HG02759 (cell line): ENCODE measurements at regions not wholly inside any gene's neighbourhood (a gene's known extent, or its start where the extent isn't known, plus 50 kb on each side); places are given as distances from the start of the nearest gene placed in this dataset.
"Not testable (repeated sequence)": the region's sequence is repeated elsewhere in the genome, so short reads cannot be mapped to it uniquely, and the experiment has no call there.

Experiments used
- ATAC-seq: cut with Tn5 transposase; IDR thresholded peaks from one replicate; pipeline ENCODE4 v1.9.1; 2021; ENCODE audit warnings: mild to moderate bottlenecking, moderate library complexity; ENCODE audit not compliant: unreplicated experiment

DNA sequence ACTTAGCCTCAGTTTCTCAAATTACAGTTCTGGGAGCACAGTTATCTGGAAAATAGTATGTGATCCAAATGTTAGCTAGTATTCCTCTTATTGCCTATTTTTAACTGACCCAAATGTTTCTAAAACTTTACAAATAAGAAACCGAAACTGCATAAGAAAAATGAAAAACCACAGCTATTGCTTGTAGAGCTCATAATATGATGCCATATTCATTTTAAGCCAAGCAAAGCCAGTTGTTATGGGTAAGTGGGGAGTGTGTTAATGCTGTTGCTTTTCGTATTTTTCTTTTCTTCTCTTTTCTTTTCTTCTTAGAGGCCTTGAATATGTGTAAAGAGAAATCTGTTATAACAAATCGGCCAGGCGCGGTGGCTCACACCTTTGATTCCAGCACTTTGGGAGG, 447.4 kb upstream of the TUSC1 start:
- no peak for ATAC-seq

DNA sequence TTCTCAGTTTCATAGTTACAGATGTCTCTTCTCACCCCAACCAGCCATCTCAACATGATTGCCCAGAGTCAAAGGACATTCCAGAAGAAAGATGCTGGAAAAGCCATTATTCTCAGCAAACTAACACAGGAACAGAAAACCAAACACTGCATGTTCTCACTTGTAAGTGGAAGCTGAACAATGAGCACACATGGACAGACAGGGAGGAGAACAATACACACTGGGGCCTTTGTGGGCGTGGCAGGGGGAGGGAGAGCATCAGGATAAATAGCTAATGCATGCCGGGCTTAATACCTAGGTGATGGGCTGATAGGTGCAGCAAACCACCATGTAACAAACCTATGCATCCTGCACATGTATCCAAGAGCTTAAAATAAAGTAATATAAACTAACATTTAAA, 437.8 kb upstream of the TUSC1 start:
- ATAC-seq = not testable (repeated sequence)

DNA sequence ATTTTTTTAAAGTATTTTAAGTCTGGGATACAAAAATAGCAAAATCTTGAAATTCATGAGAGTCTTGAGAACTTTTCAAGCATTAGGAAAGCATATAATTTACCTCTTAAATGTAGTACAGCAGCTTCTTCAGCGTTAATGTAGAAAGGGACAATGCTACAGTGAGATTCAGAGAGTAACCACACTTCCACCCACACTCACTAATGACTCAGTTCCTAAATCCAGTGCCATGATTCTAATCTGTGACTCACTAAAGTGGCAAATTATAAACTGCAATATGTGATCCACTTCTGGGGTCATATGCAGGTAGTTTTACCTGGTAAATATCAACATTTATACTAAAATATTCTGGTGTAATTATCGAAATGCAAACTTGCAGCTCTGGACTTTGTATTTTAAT, 434.5 kb upstream of the TUSC1 start:
- no peak for ATAC-seq

DNA sequence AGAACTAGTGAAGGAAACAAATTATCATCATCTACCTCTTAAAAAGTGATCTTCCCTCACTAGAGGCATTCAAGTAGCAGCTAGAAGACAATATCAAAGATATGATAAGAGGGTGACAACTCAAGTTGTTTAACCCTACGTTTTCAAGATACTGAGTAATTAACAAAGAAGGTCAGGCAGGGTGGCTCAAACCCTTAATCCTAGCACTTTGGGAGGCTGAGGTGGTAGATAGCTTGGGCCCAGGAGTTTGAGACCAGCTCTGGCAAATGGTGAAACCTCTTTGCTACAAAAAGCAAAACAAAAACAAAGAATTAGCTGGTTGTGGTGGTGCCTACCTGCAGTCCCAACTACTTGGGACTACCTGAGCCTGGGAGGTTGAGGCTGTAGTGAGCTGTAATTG, 408.2 kb upstream of the TUSC1 start:
- ATAC-seq = no peak

- ATAC-seq = no peak
Observed at GRCh38 chr9:26081847-26082246, 403.6 kb upstream of the TUSC1 start.

GRCh38 chr9:26078706-26079105, 400.5 kb upstream of the TUSC1 start:
- no peak for ATAC-seq

- no peak for ATAC-seq
Observed at GRCh38 chr9:26077860-26078259, 399.6 kb upstream of the TUSC1 start.

GRCh38 chr9:26067608-26068007, 389.4 kb upstream of the TUSC1 start:
- ATAC-seq = no peak

DNA sequence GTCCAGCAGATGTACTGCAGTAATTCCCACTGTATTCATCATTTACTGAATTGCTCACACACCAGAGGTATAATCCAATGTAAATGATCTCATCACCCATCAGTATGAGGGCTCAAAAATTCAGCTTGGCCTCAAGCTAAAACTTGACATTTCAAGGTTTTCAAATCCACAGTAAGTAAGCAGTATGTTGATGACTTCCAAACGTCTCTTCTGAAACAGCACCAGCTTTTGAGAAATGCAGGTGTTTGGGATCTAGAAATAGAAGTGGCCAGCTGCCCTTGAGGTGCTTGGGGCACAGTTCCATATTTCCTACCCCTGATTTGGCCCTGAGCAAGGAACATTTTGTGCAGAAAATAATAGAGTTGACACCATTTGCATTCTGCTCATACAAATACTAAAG, 388.0 kb upstream of the TUSC1 start:
- ATAC-seq = no peak

- ATAC-seq = no peak
Observed at GRCh38 chr9:26061948-26062575, 383.8 kb upstream of the TUSC1 start.

- ATAC-seq = no peak
Observed at GRCh38 chr9:26058111-26058895, 380.1 kb upstream of the TUSC1 start.

- ATAC-seq = no peak
Observed at GRCh38 chr9:26057050-26057449, 378.8 kb upstream of the TUSC1 start.

GRCh38 chr9:26054600-26055520, 376.6 kb upstream of the TUSC1 start:
- no peak for ATAC-seq

DNA sequence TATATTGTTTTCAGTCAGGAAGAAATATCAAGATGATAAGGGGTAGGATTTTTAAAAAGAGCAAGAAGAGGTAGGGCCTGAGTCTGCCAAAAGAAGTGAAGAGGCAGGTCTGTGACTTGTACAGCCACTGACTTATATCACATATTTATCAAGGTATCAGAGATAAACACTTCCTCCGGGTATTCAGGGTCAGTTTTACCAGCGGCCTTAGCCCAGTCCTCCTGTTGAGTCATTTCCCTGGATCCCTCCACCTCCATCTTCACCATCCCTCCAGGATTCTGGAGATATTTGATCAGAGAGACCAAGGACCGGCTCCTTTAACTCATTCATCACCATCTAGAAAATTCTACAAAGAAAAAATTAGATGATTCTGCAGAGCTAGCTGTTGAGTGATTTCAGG, 375.7 kb upstream of the TUSC1 start:
- no peak for ATAC-seq

GRCh38 chr9:26043431-26043830, 365.2 kb upstream of the TUSC1 start:
- ATAC-seq = no peak

DNA sequence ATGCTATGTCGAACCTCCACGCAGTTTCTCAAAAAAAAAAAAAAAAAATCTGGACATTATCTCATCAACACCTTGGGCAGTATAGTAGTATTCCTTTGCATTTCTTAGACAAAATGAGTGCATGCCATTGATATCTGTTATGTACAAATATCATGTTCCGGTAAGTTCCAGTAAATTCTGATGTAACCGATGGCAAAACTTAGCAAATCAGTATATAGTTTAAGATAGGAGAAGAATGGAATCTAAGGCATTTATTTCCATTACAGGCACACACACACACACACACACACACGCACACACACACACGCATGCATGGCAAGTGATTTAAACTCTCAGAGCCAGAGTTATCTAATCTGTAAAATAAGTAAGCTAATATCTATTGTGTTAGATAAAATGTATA, 356.5 kb upstream of the TUSC1 start:
- ATAC-seq = no peak

- no peak for ATAC-seq
Observed at GRCh38 chr9:26033336-26033735, 355.1 kb upstream of the TUSC1 start.

DNA sequence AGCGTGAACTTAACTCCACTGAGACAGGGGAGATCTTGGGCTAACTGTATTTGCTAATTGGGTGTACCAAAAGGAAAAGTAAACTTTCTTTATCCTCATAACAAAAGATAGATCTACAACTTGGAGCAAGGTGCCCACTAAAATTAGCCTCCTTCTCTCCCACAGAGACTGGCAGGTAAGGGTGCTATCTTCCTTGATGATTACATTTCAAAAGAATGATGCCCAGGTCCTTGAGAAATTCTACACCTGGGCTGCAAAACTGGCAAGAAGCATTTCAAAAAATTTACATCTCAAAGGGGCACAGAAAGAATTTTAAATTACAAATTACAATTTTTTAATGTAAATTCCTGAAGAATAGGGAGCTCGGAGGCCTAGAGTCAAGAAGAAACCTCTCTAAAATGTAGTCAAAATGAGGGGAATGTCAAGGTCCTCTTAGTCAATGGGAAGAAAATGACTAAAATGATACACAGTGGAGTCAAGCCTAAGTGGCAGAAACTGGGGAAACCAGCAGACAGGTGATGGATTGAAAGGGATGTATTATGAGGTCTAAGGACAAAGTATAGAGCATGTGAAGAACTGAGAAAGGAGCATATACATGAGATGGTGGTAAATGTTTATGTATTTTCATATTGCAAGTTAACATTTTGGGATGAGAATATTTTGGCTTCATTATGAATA, 348.3 kb upstream of the TUSC1 start:
- ATAC-seq = no peak

GRCh38 chr9:26013199-26013598, 335.0 kb upstream of the TUSC1 start:
- ATAC-seq = no peak

- no peak for ATAC-seq
Observed at GRCh38 chr9:26012797-26013196, 334.6 kb upstream of the TUSC1 start.

DNA sequence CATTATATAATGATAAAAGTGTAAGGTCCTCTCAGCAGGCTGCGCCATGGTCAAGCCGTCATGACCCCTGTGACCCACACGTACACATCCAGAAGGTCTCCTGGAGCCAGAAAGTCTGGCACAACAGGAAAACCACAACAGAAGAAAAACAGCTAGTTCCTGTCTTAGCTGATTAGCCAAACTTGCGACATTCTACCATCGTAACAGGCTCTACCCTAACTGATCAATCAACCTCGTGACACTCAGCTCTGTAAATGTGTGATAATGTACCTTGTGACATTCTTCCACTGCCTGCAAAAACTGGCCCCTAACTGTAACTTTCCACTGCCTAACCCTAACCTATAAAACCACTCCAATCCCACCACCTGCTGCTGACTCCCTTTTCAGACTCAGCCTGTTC, 316.4 kb upstream of the TUSC1 start:
- no peak for ATAC-seq
